Stimulated activated CD4-positive, alpha-beta T cell treated with anti-CD3 and anti-CD28 coated beads, Interleukin-2, amount 100 ng/mL, for 4 hours (primary cell): ENCODE measurements at regions not wholly inside any gene's neighbourhood (a gene's known extent, or its start where the extent isn't known, plus 50 kb on each side); places are given as distances from the start of the nearest gene placed in this dataset.
"Not testable (repeated sequence)": the region's sequence is repeated elsewhere in the genome, so short reads cannot be mapped to it uniquely, and the experiment has no call there.

Experiments
- DNase-seq: peaks from one replicate; pipeline ENCODE4 v3.0.0-alpha.2; 2020; ENCODE audit warnings: low read depth

DNA sequence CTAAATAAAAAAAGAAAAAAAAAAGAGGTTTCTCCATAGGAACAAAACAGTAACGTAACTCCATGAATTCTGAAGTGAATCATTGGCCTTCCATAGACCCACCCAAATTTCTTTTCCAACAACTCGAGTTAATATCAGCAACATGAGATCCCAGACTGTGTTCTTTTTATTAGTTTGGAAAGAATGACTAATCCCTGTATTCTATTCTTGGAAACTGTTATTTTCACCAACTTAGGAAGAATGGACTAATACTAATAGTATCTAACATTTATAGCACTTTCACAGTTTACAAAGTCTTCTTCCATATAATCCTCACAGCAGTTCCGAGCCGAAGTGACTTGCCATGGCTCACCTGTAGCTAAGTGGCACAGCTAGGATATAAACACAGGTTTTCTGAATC, 72.7 kb upstream of the SLC4A7 start:
- no peak for DNase-seq

DNA sequence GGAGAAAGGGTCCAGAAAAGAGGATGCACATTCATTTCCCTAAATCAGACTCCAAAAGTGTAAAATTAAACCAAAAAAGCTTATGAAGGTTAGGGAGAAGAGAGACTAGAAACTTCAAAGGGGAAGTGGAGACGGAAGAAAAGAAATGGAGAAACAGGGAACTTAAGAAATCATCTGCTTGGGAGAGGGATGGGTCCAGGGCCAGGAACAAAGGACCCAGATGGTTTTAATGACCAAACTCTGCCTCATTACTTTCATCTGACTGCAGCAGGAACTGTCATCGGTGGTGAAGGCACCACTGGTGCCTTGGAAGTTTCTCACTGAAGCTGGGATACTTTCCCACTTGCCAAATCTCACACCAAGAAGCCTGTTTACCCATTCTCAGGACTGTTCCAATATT, 70.5 kb upstream of the SLC4A7 start:
- DNase-seq = no peak

GRCh38 chr3:27553886-27554540, 69.8 kb upstream of the SLC4A7 start:
- no peak for DNase-seq

GRCh38 chr3:27552708-27553107, 68.5 kb upstream of the SLC4A7 start:
- not testable (repeated sequence) for DNase-seq

- DNase-seq = not testable (repeated sequence)
Observed at GRCh38 chr3:27551413-27551812, 67.2 kb upstream of the SLC4A7 start.

DNA sequence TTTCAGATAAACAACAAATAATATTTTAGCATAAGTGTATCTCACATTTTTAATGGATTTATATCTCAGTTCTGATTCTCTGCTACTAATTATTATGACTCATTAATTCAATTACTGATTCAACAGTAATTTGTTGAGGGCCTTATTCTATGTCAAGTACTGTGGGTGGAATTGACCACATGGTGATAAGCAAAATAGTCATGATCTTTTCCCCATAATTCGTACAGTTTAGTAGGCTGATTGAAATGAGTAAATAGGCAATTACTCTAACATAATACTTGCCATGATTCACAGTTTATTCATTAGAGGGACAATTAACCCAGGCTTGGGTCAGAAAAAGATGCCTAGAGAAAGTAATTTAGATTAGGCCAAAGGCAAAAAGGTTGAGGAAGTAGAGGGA, 60.9 kb upstream of the SLC4A7 start:
- no peak for DNase-seq

DNA sequence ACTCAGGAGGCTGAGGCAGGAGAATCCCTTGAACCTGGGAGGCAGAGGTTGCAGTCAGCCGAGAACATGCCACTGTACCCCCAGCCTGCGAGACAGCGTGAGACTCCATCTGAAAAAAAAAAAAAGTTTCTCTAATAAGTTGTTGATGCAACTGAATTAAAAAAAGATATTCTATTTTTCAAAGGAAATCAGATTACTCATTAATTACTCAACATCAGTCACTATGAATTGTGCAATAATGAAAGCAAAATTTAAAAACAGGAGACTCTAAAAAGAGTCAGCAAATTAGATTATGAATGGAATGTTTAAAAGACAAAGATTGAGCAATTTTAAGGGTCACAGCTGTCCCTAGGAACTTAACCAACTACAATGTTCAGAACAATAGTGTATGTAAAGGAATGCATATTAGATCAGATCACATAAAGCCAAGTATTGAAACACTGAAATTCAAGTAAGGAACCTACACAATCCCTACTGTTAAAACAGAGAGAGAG, 60.2 kb upstream of the SLC4A7 start:
- no peak for DNase-seq

DNA sequence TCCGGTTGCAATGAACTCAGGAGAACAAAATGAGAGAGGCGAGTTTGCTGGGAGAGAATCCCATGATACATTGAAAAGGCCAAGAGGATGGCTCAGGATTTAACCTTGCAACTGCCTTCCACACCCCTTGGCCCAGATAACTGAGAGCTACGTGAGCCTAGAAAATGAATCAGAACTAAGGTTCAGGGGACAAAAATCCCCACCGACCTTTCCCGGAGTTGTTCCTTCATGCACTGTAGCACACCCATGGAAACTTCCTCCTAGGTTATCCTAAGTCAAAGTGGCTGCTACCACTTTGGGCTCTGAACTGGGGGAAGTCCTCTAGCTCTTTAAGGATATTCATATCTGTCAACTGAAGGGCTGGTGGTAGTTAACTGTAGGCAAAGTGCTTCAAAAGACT, 58.3 kb upstream of the SLC4A7 start:
- DNase-seq = no peak

DNA sequence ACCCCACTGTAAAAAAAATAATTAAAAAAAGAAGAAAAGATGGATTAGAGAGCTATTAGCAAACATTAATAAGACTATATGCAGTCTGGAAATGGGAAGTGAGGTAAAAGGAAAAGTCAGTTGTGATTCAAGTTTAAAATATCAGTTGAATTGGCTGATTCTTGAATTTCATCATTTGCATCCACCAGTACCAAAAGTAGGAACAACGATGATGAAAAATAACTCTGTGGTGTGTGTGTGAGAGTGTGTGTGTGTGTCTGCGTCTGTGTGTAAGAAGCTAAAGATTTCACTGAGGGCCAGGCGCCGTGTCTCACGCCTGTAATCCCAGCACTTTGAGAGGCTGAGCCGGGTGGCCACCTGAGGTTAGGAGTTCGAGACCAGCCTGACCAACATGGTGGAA, 56.0 kb upstream of the SLC4A7 start:
- no peak for DNase-seq

- no peak for DNase-seq
Observed at GRCh38 chr3:27536491-27536890, 52.3 kb upstream of the SLC4A7 start.

DNA sequence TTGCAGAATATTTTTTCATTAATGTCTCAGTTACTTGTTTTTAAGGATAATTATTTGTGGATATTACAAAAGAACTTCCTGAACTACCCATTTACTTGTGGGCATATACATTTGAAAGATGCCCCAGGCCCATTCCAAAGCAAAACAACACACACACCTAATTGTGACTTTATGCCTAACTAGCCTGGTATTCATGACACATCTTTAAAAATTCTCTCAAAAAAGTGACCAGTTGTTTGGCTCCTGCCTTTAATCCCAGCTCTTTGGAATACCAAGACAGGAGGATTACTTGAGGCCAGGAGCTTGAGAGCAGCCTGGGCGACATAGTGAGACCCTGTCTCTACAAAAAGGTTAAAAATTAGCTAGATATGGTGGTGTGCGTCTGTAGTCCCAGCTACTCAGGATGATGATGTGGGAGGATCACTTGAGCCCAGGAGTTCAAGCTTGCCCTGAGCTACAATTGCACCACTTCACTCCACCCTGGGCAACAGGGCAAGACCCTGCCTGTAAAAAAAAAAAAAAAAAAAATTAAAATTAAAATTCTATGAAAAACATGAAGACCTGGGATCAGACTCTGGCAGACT, 51.7 kb upstream of the SLC4A7 start:
- DNase-seq = no peak

- peak; percentile 5 for DNase-seq
Observed at GRCh38 chr3:27533718-27534573, 49.8 kb upstream of the SLC4A7 start.
